C1 segment of cervical spinal cord (tissue), 14 donors: ENCODE measurements at regions not wholly inside any gene's neighbourhood (a gene's known extent, or its start where the extent isn't known, plus 50 kb on each side); places are given as distances from the start of the nearest gene placed in this dataset.

Experiments used
- DNase-seq, 14 donors: peaks; one replicate each; lab custom pipeline; 2025; lab: John Stamatoyannopoulos, UW

DNA sequence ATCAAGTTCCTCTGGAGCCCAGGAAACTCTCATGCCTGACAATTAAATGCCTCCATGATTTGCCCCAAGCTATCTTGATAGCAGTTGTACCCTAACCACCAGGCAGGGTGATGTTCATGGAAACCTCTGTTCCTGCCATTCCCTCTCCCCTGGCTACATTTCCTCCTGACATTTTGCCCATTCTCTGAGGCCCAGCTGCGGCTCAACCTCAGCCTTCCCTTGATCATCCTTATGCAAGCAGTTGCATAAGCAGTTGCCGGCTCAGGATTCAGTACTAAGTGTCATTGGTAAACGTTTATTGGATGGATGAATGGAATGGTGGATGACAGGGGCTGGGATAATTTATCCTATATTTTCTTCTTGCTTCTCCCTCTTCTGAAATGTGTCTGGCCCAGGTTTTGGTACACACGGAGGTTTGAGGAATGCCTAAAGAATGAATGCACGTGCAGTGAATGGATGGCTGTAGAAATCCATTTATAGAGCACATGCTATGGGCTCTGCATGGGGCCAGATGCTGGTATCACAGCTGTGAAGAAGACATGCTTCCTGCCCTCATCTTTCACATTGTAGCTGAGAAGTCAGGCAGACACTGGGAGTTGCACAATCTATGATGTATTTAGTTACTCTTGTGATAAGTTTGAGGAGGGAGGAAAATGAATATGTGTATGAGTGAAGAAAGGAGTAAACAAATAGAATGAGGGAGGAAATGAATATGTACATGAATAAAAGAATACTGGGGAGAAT is 261.8 kb downstream of the FOXD2 start:
- no peak for DNase-seq

- no peak for DNase-seq
Observed at GRCh38 chr1:47701283-47701682, 263.4 kb downstream of the FOXD2 start.

GRCh38 chr1:47701741-47702515 is 264.1 kb downstream of the FOXD2 start:
- no peak for DNase-seq

DNA sequence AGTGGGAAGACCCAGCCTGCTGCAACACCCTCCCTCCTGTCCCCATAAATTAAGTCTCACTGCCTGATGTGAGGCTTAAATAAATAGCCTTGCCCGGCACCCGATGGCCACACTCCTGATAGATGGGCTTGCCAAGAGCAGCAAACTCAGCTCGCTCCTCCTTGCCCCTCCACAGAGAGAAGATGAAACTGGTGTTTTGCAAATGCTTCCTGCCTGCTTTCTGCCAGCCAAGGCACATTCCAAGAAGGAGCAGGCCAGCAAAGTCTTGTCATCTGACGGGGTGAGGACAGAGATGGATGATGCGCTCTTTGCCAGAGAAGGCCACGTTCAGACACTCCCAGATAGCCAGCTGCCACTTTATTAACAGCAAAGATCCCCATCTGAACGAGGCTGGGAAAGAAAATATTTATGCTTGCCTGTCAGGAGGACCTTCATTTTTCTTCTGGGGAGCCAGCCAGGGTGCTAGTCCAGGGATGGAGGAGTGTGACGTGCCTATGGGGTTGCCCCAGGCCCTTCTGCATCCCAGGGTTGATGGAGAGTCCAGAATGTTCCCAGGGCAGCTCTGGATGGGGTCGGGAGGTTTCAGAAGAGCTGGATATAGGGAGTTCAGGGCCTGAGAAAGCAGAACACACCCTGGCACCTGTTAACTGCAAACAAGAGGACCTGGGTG is 265.4 kb downstream of the FOXD2 start:
- DNase-seq, result no peak

GRCh38 chr1:47703981-47704596 is 266.2 kb downstream of the FOXD2 start:
- no peak for DNase-seq

DNA sequence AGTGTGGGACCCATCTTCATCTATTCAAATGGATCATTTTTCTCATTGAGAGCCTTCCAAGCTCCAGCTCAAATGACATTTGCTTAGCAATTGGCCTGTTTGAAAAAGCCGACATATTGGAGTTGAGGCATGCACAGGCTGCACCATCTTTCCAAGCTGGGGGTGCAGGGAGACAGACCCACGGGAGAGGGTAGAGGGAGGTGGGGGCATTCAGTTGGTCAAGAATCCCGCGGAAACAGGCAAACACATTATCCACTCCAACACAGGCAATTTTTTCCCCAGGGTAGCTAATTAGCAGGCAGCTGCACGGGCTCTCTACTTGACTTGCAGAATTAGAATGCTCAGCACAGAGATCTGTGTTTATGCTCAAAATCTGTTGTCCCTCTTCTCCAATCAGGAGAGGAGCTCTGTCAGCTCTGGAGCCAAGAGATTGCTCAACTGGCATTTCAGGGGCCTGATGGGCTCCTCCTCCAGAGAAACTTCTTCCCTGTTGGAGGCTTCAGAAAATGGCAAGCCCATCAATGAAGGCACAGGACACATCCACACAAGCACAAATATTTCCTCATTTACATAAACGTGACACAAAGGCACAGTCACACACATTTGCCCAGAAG is 267.8 kb downstream of the FOXD2 start:
- DNase-seq, result peak in 1 of 14 donors; percentile 12

- no peak for DNase-seq
Observed at GRCh38 chr1:47707503-47707902, 269.7 kb downstream of the FOXD2 start.

DNA sequence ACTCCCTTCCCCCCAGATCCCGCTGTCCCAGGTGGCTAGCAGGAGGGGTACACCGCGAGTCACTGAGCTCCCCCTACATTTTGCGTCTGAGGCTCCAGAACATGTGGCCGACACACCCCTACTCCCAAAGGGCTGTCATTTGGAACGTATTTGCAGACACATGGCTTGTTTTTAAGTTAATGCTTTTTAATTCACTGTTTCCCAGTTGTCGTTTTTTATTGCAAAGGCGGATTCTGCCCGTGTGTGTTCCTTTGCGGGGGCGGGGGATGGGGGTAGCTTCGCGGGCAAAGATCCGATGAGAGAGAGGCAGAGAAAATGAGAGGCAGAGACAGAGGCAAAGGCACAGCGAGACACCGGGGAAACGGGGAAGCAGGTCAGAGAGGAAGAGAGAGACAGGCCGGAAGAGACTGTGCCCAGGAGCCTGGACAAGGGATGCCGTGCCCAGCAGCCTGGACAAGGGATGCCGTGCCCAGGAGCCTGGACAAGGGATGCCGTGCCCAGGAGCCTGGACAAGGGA is 270.2 kb downstream of the FOXD2 start:
- no peak for DNase-seq

DNA sequence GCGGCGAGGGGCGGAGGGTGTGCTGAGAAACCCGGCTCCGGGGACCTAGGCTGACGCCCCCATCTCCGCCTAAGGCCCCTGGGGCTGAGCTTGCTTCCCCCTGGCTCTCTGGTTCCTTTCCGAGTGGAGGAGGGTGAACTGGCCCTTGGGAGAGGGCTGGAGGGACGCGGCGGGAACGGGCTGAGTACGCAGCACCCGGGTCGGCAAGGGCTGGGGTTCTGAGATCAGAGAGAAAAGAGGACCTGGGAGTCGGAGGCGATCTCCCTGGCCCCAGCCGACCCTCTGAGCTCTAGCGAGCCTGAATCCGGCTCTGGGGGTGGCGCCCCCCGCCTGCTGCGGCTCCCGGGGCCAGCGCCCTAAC is 270.8 kb downstream of the FOXD2 start:
- no peak for DNase-seq

DNA sequence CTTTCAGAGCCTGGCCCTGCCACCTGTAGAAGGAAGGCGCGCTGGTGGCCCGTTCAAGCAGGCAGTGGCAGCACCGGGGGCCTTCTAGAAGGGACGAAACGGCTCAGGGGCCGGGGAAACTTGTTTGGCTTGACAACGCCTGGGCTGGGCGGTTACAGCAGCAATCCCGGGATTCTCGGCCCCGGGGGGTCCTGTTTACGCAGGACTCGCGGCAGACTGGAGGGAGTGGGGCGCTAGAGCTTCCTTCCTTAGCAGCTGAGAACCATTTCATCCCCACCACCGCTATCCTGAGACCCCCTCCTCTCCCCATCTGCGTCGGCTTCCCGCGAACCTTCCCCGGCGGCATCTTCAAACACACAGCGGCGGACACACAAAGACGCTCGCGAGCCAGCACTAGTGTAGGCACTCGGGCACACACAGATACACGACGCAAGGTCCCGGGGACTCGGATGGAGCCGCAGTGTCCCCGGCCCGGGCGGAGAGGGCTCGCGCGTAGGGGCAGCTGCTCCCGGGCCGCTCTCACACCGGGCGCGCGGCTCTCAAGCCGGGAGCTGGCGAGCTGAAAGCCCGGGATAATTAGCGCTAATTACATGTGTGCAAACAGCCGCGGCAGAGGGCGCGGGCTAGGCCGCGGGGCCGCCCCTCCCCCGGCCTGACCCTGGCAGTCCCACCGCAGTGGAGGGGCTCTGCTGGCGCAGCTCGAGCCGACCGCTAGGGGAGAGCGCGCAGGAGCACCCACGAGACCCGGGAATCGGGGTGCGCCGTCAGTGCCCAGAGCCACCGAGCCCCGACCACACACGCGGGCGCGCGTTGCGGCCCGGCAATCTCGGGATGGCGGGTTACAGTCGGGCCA is 271.4 kb downstream of the FOXD2 start:
- peak in 4 of 14 donors; percentile 15 to 41 (median 33) for DNase-seq

GRCh38 chr1:47709872-47710231 is 272.0 kb downstream of the FOXD2 start:
- DNase-seq, result peak in 5 of 14 donors; percentile 19 to 37 (median 32)

DNA sequence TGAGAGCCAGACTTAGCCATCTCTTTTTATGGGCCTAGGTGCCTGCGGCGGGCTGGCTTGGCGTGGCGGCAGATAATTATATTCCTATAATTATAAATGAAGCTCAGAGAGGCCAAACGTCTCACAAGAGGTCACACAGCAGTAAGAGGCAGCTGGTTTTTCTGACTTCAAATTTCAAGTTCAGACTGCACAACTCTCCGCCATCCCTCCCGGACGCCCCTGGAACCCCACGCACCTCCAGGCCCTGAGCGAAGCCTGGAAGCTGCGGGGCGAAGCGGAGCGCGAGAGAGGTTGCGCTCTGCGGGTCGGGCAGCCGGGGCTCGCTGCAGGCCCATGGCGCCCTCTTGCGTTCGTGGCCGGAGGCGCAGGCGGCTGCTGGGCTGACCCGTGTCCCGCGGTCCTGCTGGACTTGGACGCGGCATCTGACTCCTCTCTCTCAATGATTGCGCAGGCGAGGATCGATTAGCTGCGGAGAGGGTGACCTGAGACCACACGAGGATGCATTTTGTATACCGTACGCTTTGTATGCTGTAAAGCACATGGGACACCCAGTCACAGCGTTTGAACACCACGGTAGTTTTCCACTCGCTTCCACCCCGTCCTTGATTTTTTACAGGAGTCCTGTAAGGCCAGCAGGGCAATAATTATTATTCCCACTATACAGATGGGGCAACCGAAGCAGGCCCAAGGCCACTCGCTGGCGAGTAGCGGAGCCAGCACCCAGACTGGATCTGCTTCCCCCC is 272.7 kb downstream of the FOXD2 start:
- DNase-seq, result peak in 11 of 14 donors; percentile 6 to 78 (median 35)
